Activated CD4-positive, alpha-beta T cell treated with anti-CD3 and anti-CD28 coated beads, Interleukin-2, amount 10 ng/mL, durations not matched to agents 7 days and 5 days (primary cell): ENCODE measurements at regions not wholly inside any gene's neighbourhood (a gene's known extent, or its start where the extent isn't known, plus 50 kb on each side); places are given as distances from the start of the nearest gene placed in this dataset.

Experiments used
- CTCF ChIA-PET: fragments of 350-600 bp; sonication (Branson Sonifier 250); formaldehyde crosslinking; loops from one replicate; lab custom pipeline; 2021; ENCODE audit warnings: antibody characterized with exemption; lab: Charles Lee
- POLR2A ChIA-PET: fragments of 350-600 bp; sonication (Branson Sonifier 250); formaldehyde crosslinking; loops from one replicate; lab custom pipeline; 2021; ENCODE audit warnings: antibody characterized with exemption; lab: Charles Lee
- DNase-seq: peaks from one replicate; pipeline ENCODE4 v3.0.0-alpha.2; 2020
- H3K27ac Mint-ChIP-seq: one replicate; pipeline ENCODE4 v1.8.0; 2021; ENCODE audit warnings: mild to moderate bottlenecking, moderate library complexity, mixed read lengths
- H3K27me3 Mint-ChIP-seq: one replicate; pipeline ENCODE4 v1.8.0; 2021; ENCODE audit warnings: mixed read lengths
- H3K36me3 Mint-ChIP-seq: one replicate; pipeline ENCODE4 v1.8.0; 2021; ENCODE audit warnings: low read depth, mixed read lengths
- H3K4me1 Mint-ChIP-seq: one replicate; pipeline ENCODE4 v1.8.0; 2021; ENCODE audit warnings: mixed read lengths
- H3K4me3 Mint-ChIP-seq: one replicate; pipeline ENCODE4 v1.8.0; 2021; ENCODE audit warnings: mild to moderate bottlenecking, moderate library complexity, mixed read lengths
- H3K9me3 Mint-ChIP-seq: one replicate; pipeline ENCODE4 v1.8.0; 2021; ENCODE audit warnings: mixed read lengths

DNA sequence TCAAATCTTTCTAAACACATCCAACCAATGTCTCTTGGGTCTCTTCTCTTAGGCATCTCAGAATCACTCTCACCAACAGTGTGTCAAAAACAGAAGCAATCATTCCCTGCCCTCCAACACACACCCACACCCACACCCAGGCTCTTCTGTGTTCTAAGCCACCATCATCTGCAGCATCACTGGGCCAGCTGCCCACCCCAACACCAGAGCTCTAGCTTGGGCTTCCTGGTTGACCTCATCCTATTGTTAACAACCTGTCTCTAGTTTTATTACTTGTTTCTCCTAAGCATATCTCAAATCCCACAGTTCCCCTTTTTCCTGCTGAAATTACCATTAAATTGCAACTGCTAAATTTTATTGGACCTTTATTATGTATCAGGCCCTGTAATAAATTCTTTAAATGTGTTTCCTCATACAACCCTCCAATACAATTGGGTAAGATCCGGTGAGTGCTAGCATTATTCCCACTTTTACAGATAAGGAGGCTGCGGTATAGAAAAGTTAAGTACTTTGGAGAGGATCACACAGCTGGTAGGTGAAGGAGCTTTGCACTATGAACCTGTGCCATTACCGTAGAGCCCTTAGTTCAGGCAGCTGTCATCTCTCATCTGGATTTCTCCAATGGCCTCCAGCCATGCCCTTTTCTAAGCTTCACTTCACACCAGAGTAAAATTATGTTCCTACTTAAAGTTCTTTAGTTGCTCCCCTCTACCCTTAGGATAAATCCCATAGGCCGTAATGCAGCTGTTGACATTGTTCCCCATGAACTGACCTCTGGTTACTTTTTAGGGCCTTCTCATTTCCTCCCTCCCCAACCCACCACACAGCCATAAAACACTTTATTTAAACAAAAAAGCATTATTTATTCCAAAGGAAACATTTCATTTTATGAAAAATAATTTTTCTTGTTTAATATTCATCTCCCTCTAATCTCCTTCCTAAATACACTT is 227.7 kb downstream of the B3GLCT start:
- H3K4me1 Mint-ChIP-seq = no peaks in the 10 kb centered on the region

DNA sequence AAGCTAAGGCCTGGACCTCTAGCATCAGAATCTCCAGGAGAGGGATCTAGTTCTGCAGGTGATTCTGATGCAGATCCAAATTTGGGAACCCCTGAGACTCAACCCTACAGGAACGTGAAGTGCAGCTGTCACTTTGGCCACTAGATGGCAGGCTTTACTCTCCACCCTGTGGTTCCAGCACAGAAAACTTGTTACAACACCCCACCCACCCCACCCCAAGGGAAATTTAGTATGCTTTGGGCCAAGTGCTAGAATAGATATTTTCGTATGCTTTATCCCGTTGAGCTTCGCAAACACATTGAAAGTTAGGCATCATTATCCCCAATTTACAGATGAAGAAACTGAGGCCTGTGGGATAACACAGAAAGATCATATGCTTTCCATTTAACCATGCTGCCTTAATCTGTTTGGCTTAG is 232.0 kb downstream of the B3GLCT start:
- ChIA-PET POLR2A (no interaction called here), CTCF (no interaction called here)
- DNase-seq = peak; percentile 55
- H3K27ac Mint-ChIP-seq = no peak overlapping the region
- no peaks in the 10 kb centered on the region for H3K4me1 Mint-ChIP-seq
- no peaks in the 10 kb centered on the region for H3K9me3 Mint-ChIP-seq
- peaks cover 3% of the 10 kb centered on the region for H3K27me3 Mint-ChIP-seq
- H3K36me3 Mint-ChIP-seq = no peaks in the 10 kb centered on the region
- no peak overlapping the region for H3K4me3 Mint-ChIP-seq

More for the DNA sequence above, 227.7 kb downstream of the B3GLCT start:
- CTCF ChIA-PET = interaction anchor here (1.6 kb wide), 1 partner anchor 11 kb away, joined by 3 read pairs; no protein-coding TSS in a partner anchor
- no peak overlapping the region for H3K27ac Mint-ChIP-seq
- H3K36me3 Mint-ChIP-seq = no peaks in the 10 kb centered on the region
- peaks cover 6% of the 10 kb centered on the region for H3K27me3 Mint-ChIP-seq
- DNase-seq = no peak
- POLR2A ChIA-PET = no interaction called here
- H3K4me3 Mint-ChIP-seq = no peak overlapping the region
- H3K9me3 Mint-ChIP-seq = no peaks in the 10 kb centered on the region

DNA sequence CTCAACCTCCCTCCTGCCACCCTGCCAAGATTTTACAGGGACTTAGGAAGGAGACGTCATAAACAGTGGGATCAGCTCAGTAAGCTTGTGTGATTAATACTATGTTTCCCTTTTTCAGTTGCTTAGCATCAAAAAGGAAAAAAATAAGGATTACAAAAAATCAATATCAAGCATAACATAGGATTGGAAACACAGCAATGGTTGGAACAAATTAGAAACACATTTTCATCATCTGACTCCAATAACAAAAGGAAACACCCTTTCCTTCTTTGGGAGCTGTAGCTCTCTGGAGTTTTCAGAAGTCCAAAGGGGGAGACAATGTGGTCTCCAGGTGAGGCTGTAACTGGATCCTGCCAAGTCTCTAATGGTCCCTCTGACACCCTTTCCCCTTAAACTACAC is 233.4 kb downstream of the B3GLCT start:
- ChIA-PET POLR2A (no interaction called here), CTCF (interaction anchor here (0.9 kb wide), 1 partner anchor 256 kb away, joined by 4 read pairs; no protein-coding TSS in a partner anchor)
- Mint-ChIP-seq H3K4me1 (no peaks in the 10 kb centered on the region), H3K36me3 (no peaks in the 10 kb centered on the region), H3K27me3 (peaks cover 3% of the 10 kb centered on the region), H3K27ac (no peak overlapping the region), H3K4me3 (no peak overlapping the region), H3K9me3 (no peaks in the 10 kb centered on the region)
- no peak for DNase-seq

DNA sequence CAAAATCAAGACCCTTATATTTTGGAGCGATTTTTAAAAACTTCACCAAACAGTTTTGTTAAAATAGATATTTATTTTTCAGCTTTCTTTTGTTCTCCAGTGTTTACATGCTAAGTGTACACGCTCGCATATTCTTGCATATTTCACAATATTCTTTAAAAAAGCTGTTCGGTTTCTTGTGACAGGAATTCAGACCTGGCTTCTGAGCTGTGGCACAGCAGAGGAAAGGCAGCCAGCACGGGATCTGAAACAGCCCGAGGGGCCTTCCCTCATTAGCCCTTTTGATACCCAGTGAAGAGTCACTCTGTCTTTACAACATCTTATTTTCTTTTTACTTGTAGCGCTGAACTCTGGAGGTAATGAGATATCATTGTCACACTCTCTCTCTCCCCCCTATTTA is 234.0 kb downstream of the B3GLCT start:
- H3K4me3 Mint-ChIP-seq = no peak overlapping the region
- ChIA-PET POLR2A (no interaction called here), CTCF (interaction anchor here (0.9 kb wide), 1 partner anchor 256 kb away, joined by 4 read pairs; no protein-coding TSS in a partner anchor)
- peaks cover 3% of the 10 kb centered on the region for H3K27me3 Mint-ChIP-seq
- no peak overlapping the region for H3K27ac Mint-ChIP-seq
- no peaks in the 10 kb centered on the region for H3K36me3 Mint-ChIP-seq
- H3K4me1 Mint-ChIP-seq = no peaks in the 10 kb centered on the region
- no peak for DNase-seq
- H3K9me3 Mint-ChIP-seq = no peaks in the 10 kb centered on the region

DNA sequence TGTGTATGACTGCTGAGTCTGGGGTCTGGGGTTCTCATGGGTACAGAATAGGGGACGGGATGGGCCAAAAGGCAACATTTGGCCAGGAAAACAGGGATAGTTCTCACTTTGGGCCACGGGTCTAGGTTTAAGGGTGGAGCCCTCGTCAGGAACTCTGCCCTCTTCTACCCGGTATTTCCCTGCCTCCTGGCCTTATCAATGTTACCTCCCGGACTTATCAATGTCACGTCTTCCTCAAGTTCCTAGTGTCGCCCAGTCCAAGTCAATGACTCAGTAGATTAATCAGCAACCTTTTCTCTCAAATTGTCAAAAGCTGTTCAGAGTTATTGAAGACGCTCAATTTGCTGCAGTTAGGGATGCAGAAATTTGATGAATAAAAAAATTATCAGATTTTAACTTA is 234.8 kb downstream of the B3GLCT start:
- Mint-ChIP-seq H3K4me1 (no peaks in the 10 kb centered on the region), H3K4me3 (no peak overlapping the region), H3K36me3 (no peaks in the 10 kb centered on the region), H3K27ac (no peak overlapping the region), H3K27me3 (peaks cover 3% of the 10 kb centered on the region), H3K9me3 (no peaks in the 10 kb centered on the region)
- no peak for DNase-seq
- CTCF ChIA-PET = no interaction called here
- POLR2A ChIA-PET = no interaction called here

DNA sequence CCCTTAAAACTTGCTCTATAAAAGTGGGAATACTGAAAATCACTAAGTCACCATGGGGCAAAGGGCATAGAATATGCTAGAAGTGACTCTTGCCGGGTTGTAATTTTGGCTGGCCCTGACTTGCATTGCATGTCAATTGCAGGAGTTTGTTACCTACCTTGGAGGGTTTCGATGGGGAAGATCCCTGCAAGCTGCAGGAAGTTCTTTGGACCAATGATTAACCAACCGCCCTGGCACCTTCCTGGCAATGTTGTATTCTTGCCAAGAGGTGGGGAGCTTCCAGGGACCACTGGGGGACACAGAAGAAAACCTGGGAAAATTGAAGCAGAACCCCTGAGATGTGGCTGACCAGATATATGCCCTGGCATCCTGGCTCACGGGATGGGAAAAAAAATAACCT is 235.8 kb downstream of the B3GLCT start:
- Mint-ChIP-seq H3K27ac (no peak overlapping the region), H3K4me1 (no peaks in the 10 kb centered on the region), H3K4me3 (no peak overlapping the region), H3K27me3 (peaks cover 3% of the 10 kb centered on the region), H3K36me3 (no peaks in the 10 kb centered on the region), H3K9me3 (no peaks in the 10 kb centered on the region)
- DNase-seq = no peak
- POLR2A ChIA-PET = no interaction called here
- CTCF ChIA-PET = no interaction called here

DNA sequence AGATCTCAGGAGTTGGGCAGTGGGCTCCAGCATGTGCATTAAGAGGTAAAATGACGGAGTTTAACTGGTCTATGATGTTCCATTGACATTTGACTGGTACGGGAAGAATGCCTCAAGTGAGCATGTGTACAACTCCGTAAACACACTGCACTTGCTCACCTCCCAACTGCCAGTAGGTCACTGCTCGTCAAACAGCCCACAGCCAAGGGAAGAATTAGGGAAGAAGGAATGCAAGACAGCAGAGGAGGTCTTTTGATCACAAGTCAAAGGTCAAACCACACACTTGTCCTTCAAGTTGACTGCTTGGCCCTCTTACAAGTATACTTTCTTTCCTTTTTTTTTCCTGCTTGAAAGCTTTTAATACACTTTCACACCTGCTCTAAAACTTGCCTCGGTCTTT is 236.7 kb downstream of the B3GLCT start:
- H3K4me3 Mint-ChIP-seq = no peak overlapping the region

DNA sequence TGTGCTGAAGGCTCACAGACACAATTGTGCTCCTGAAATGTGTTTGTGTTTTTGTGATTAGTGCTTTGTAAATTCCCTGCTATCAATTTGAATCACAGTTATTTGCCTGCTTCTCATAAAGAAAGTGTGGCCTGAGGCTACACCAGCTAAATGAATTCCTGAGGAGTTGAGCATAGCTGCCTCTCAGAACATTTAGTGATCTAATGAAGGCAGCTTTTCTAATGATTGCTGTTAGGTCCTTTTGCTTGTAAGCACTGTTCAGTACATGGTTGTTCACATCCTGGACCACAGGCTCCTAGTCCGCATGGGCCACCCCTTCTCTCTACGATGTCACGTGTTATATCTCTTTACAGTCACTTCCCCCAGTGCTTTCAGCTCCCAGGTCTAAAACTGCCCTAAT is 238.2 kb downstream of the B3GLCT start:
- ChIA-PET POLR2A (no interaction called here), CTCF (interaction anchor here (0.6 kb wide), 1 partner anchor 11 kb away, joined by 3 read pairs; no protein-coding TSS in a partner anchor)
- H3K4me1 Mint-ChIP-seq = no peaks in the 10 kb centered on the region
- H3K4me3 Mint-ChIP-seq = no peak overlapping the region
- DNase-seq = no peak
- no peak overlapping the region for H3K27ac Mint-ChIP-seq
- no peaks in the 10 kb centered on the region for H3K27me3 Mint-ChIP-seq
- no peaks in the 10 kb centered on the region for H3K9me3 Mint-ChIP-seq
- no peaks in the 10 kb centered on the region for H3K36me3 Mint-ChIP-seq

More for the DNA sequence above, 236.7 kb downstream of the B3GLCT start:
- ChIA-PET POLR2A (no interaction called here), CTCF (no interaction called here)
- Mint-ChIP-seq H3K9me3 (no peaks in the 10 kb centered on the region), H3K27ac (no peak overlapping the region), H3K27me3 (peaks cover 2% of the 10 kb centered on the region), H3K4me1 (no peaks in the 10 kb centered on the region), H3K36me3 (no peaks in the 10 kb centered on the region)
- DNase-seq = no peak

DNA sequence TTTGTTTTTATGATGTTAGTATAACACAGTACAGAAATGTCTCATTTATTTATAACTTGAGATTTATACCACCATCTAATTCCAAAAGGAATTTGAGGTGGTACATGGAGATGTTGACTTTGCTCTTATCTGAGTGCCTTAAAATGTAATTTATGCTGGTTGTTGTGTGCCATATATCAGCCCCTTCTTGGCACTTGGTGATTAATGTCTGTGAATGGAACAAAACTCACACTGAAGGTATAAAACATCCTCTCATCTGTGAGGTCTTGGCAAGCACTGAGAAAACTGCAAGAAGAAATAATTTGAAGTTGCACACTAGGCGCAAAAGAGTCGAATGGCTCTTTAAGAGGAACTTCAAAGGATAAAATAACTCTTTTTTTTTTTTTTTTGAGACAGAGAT is 240.4 kb downstream of the B3GLCT start:
- CTCF ChIA-PET = interaction anchor here (1.6 kb wide), 1 partner anchor 14 kb away, joined by 3 read pairs; no protein-coding TSS in a partner anchor

DNA sequence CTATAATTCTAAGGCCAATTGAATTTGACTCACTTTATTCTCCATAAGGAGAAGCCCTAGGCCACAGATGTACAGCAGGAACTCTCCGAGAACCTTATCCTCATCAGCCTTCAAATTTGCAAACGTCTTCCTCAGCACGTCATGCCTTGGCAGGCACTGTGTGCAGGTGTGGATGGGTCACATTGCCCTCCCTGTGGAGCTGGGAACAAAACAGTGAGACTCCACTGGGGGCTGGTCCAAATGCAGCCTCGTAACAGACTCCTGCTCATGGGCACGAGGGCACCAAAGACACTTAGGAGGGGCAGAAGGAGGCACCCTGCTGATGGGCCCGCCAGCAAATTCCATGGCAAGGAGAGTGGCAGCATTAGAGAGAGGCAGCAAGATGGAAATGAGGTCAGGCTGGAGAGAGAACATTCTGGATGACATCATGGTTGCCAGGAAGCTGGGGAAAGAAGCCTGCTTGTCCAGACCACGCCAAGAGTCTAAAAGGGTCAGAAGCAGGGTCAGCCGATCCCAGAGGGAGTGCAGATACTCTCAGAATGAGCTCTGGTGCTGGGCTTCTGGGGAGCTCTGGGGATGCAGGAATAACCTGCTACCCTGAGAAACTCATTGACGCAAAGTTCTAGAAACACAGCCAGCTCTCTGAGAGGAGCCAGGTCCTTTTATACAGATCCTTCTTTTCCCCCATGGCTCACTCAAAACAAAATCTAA is 242.2 kb downstream of the B3GLCT start:
- no peaks in the 10 kb centered on the region for H3K36me3 Mint-ChIP-seq
- no peak overlapping the region for H3K4me3 Mint-ChIP-seq
- DNase-seq = no peak
- no peaks in the 10 kb centered on the region for H3K4me1 Mint-ChIP-seq
- no peaks in the 10 kb centered on the region for H3K9me3 Mint-ChIP-seq
- ChIA-PET CTCF (no interaction called here), POLR2A (no interaction called here)
- H3K27ac Mint-ChIP-seq = no peak overlapping the region
- no peaks in the 10 kb centered on the region for H3K27me3 Mint-ChIP-seq

More for the DNA sequence above, 240.4 kb downstream of the B3GLCT start:
- POLR2A ChIA-PET = no interaction called here
- no peak for DNase-seq
- Mint-ChIP-seq H3K4me3 (no peak overlapping the region), H3K4me1 (no peaks in the 10 kb centered on the region), H3K36me3 (no peaks in the 10 kb centered on the region), H3K9me3 (no peaks in the 10 kb centered on the region), H3K27me3 (no peaks in the 10 kb centered on the region), H3K27ac (no peak overlapping the region)

DNA sequence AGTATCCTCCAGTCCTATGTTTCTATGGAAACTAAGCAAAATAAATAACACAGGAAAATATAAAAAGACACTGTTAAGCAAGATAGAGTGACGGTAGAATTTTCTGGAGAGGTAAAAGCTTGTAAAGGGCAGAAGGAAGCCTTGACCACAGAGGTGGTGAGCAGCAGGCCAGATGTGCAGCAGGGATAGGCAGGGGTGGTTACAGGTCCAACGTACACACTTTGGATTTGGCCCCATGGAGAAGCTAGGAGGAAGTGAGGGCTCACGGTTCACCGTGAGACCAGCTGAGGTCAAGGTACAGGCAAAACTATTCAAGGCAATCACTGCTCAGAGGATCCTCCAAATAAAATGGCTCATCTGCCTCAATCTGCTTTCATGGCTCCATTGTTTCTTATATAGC is 242.8 kb downstream of the B3GLCT start:
- Mint-ChIP-seq H3K27ac (no peak overlapping the region), H3K36me3 (no peaks in the 10 kb centered on the region), H3K4me1 (no peaks in the 10 kb centered on the region), H3K27me3 (no peaks in the 10 kb centered on the region), H3K9me3 (no peaks in the 10 kb centered on the region), H3K4me3 (no peak overlapping the region)
- POLR2A ChIA-PET = no interaction called here
- DNase-seq = no peak
- CTCF ChIA-PET = no interaction called here

DNA sequence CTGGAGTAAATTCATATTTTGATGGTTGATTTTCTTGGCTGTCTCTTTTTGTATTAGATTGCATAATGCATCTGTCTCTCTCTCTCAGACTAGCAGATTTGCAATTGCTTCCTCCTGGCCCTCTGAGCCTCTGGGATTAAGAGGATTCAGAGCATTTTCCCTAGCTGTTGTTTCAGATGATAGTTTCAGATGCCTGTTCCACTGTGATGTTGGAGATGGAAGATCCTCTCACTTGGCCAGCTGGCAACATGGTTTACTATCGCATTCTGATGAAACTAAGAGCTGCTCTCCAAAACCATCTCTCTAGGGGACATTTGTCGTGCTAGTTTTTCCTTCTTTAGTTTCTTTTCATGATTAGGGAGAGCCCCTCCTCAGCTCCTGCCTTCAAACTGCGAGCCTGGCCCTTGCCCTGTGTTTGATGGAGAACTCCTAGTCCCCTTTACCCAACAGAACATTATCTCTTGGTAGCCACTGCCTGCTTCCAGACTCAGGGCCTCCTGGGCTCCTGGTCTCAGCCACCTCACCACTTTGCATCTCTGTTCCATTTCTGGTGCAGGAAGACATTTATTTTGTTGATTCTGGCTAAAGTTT is 244.6 kb downstream of the B3GLCT start:
- no peaks in the 10 kb centered on the region for H3K27me3 Mint-ChIP-seq
- H3K4me3 Mint-ChIP-seq = no peak overlapping the region
- DNase-seq = no peak
- POLR2A ChIA-PET = no interaction called here
- no peaks in the 10 kb centered on the region for H3K9me3 Mint-ChIP-seq
- no peaks in the 10 kb centered on the region for H3K36me3 Mint-ChIP-seq
- H3K4me1 Mint-ChIP-seq = no peaks in the 10 kb centered on the region
- H3K27ac Mint-ChIP-seq = no peak overlapping the region
- CTCF ChIA-PET = no interaction called here

DNA sequence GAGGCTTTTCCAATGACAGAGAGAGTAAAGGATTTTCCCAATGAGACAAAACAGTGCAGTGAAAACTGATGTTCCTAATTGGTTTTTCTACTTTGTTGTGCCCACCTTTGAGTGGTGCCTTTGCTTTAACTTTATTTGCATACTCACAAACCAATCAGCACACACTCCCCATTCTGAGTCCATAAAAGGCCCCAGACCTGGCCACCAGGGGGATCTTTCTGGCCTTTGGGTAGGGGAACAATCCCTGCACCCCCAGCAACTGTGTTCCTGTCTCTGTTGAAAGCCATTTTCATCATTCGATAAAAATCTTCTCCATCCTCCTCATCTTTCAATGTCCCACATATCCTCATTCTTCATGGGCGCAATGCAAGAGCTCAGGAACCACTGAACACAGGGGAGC is 252.8 kb downstream of the B3GLCT start:
- Mint-ChIP-seq H3K36me3 (no peaks in the 10 kb centered on the region), H3K4me1 (no peaks in the 10 kb centered on the region), H3K4me3 (no peak overlapping the region), H3K9me3 (no peaks in the 10 kb centered on the region), H3K27me3 (peaks cover 4% of the 10 kb centered on the region), H3K27ac (no peak overlapping the region)
- ChIA-PET POLR2A (no interaction called here), CTCF (no interaction called here)
- no peak for DNase-seq
